Ovary (tissue), 7 donors: ENCODE measurements at regions not wholly inside any gene's neighbourhood (a gene's known extent, or its start where the extent isn't known, plus 50 kb on each side); places are given as distances from the start of the nearest gene placed in this dataset.

Source experiments
- DNase-seq, 5 donors: peaks; one replicate each; pipeline ENCODE4 v3.0.0-alpha.2; 2019 to 2020
- H3K27ac ChIP-seq, 2 donors: fragments of 200-600 bp; one replicate each; pipeline versions ENCODE4 v1.5.1 to v1.8.0; 2019 to 2022
- H3K27me3 ChIP-seq: fragments of 200-600 bp; one replicate; pipeline ENCODE4 v1.8.0; 2022
- H3K36me3 ChIP-seq: fragments of 200-600 bp; sonication (generic); one replicate; pipeline ENCODE4 v1.5.1; 2019
- H3K4me1 ChIP-seq: one replicate; pipeline ENCODE4 v1.8.1; 2013; ENCODE audit warnings: mild to moderate bottlenecking, moderate library complexity; ENCODE audit not compliant: insufficient read depth
- H3K4me3 ChIP-seq: fragments of 200-600 bp; sonication (generic); one replicate; pipeline ENCODE4 v1.5.1; 2017
- H3K9me3 ChIP-seq, 2 donors: fragments of 200-600 bp in 1 of 2; sonication (generic) in 1 of 2; one replicate each; pipeline versions ENCODE4 v1.5.1 to v1.8.1; 2013 to 2019; ENCODE audit warnings: mild to moderate bottlenecking in 1 of 2, moderate library complexity in 1 of 2
- EP300 ChIP-seq: sonication (generic); formaldehyde crosslinking; IDR thresholded peaks from one replicate; pipeline ENCODE4 v1.6.1; 2017; ENCODE audit warnings: antibody characterized with exemption
- POLR2A ChIP-seq: fragments of 450-650 bp; IDR thresholded peaks from one replicate; pipeline ENCODE4 v1.6.1; 2017; ENCODE audit warnings: antibody characterized with exemption, mild to moderate bottlenecking, moderate library complexity
- WGBS, 3 donors: extraction: QIAGEN DNeasy Blood & Tissue Kit in 1 of 3; methylation state at CpG; one replicate each; pipeline versions ENCODE4 v1.1.5 to v1.1.7; 2013 to 2017; 5-methylcytosine and 5-hydroxymethylcytosine counted together
- intact Hi-C, 4 donors: fragments of 100-400 bp; cut with DNase I; formaldehyde crosslinking; loops; one replicate each; pipeline versions ENCODE4 v1.11.0 to v1.15.1; 2022 to 2023
- TF ChIP-seq, protein P1 (sequence below), 3 donors: fragments of 450-650 bp in 2 of 3; fragments of 200-600 bp in 1 of 3; IDR thresholded peaks; one replicate each; pipeline versions ENCODE4 v1.5.1 to v1.8.0; 2016 to 2022; ENCODE audit warnings: antibody characterized with exemption in 3 of 3, mild to moderate bottlenecking in 1 of 3
- donor health status: DM: no; HTN: no; CAD: no; lungs with moderate emphysema.
- donor health status: DM: no; HTN: no; CAD: no.
- donor health status: Bipolar disorder and iron deficiency.
- donor health status: DM: no; HTN: no; CAD: no.
- donor health status: DM: yes; HTN: yes; CAD: no.

- intact Hi-C loops, result no loop called here
- no peak overlapping the region for H3K4me3 ChIP-seq
- H3K4me1 ChIP-seq, result no peaks in the 10 kb centered on the region
- TF ChIP-seq POLR2A, result no peak
- TF ChIP-seq EP300, result no peak
- H3K27me3 ChIP-seq, result no peaks in the 10 kb centered on the region
- no peaks in the 10 kb centered on the region for H3K9me3 ChIP-seq
- WGBS, 3 donors, result 62 to 69% (median 63%) methylated on average over 3 of the region's 3 CpGs
- no peak overlapping the region for H3K27ac ChIP-seq
- no peak for DNase-seq
- no peaks in the 10 kb centered on the region for H3K36me3 ChIP-seq
These were observed 446.3 kb upstream of the POT1 start for GRCh38 chr7:125375942-125376341.

- 50 to 69% (median 66%) methylated on average over 2 of the region's 2 CpGs for WGBS, 3 donors
- no peaks in the 10 kb centered on the region for H3K4me1 ChIP-seq
- no peak overlapping the region for H3K27ac ChIP-seq
- no peaks in the 10 kb centered on the region for H3K9me3 ChIP-seq
- intact Hi-C loops, result no loop called here
- H3K27me3 ChIP-seq, result no peaks in the 10 kb centered on the region
- TF ChIP-seq EP300 (no peak), POLR2A (no peak)
- TF ChIP-seq, protein P1, sequence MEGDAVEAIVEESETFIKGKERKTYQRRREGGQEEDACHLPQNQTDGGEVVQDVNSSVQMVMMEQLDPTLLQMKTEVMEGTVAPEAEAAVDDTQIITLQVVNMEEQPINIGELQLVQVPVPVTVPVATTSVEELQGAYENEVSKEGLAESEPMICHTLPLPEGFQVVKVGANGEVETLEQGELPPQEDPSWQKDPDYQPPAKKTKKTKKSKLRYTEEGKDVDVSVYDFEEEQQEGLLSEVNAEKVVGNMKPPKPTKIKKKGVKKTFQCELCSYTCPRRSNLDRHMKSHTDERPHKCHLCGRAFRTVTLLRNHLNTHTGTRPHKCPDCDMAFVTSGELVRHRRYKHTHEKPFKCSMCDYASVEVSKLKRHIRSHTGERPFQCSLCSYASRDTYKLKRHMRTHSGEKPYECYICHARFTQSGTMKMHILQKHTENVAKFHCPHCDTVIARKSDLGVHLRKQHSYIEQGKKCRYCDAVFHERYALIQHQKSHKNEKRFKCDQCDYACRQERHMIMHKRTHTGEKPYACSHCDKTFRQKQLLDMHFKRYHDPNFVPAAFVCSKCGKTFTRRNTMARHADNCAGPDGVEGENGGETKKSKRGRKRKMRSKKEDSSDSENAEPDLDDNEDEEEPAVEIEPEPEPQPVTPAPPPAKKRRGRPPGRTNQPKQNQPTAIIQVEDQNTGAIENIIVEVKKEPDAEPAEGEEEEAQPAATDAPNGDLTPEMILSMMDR (IDR thresholded peaks at IDR 0.05), result no peak
- H3K4me3 ChIP-seq, result no peak overlapping the region
- H3K36me3 ChIP-seq, result no peaks in the 10 kb centered on the region
- DNase-seq, result no peak
These were observed 440.9 kb upstream of the POT1 start for GRCh38 chr7:125370502-125370901.

GRCh38 chr7:125363873-125364272, 434.2 kb upstream of the POT1 start:
- no peaks in the 10 kb centered on the region for H3K9me3 ChIP-seq
- TF ChIP-seq EP300 (no peak), POLR2A (no peak)
- TF ChIP-seq, protein P1 (IDR thresholded peaks at IDR 0.05), result no peak
- H3K4me3 ChIP-seq, result no peak overlapping the region
- no peaks in the 10 kb centered on the region for H3K4me1 ChIP-seq
- 45 to 51% (median 48%) methylated on average over 4 of the region's 4 CpGs for WGBS, 3 donors
- H3K27me3 ChIP-seq, result no peaks in the 10 kb centered on the region
- H3K27ac ChIP-seq, result no peak overlapping the region
- intact Hi-C loops, result no loop called here
- DNase-seq, result no peak
- H3K36me3 ChIP-seq, result no peaks in the 10 kb centered on the region

GRCh38 chr7:125358551-125359167, 429.0 kb upstream of the POT1 start:
- WGBS, 3 donors, result 32 to 47% (median 43%) methylated on average over 3 of the region's 3 CpGs
- H3K27me3 ChIP-seq, result no peaks in the 10 kb centered on the region
- H3K4me3 ChIP-seq, result no peak overlapping the region
- no peak for TF ChIP-seq POLR2A
- TF ChIP-seq EP300, result no peak
- TF ChIP-seq, protein P1 (IDR thresholded peaks at IDR 0.05), result no peak
- no peak for DNase-seq
- H3K4me1 ChIP-seq, result no peaks in the 10 kb centered on the region
- intact Hi-C loops, result no loop called here
- H3K9me3 ChIP-seq, result no peaks in the 10 kb centered on the region
- no peaks in the 10 kb centered on the region for H3K36me3 ChIP-seq
- no peak overlapping the region for H3K27ac ChIP-seq

GRCh38 chr7:125357676-125358455, 428.2 kb upstream of the POT1 start:
- intact Hi-C loops, result no loop called here
- H3K27ac ChIP-seq, result no peak overlapping the region
- no peaks in the 10 kb centered on the region for H3K27me3 ChIP-seq
- DNase-seq, result no peak
- no peak overlapping the region for H3K4me3 ChIP-seq
- no peaks in the 10 kb centered on the region for H3K36me3 ChIP-seq
- no peaks in the 10 kb centered on the region for H3K9me3 ChIP-seq
- TF ChIP-seq EP300, result no peak
- TF ChIP-seq, protein P1 (IDR thresholded peaks at IDR 0.05), result no peak
- TF ChIP-seq POLR2A, result no peak
- WGBS, 3 donors, result 69 to 78% (median 76%) methylated on average over 1 of the region's 1 CpG
- H3K4me1 ChIP-seq, result no peaks in the 10 kb centered on the region
